NCI-H2196 treated with DMSO at 0.1 percent for 48 hours (cell line): ENCODE measurements at regions not wholly inside any gene's neighbourhood (a gene's known extent, or its start where the extent isn't known, plus 50 kb on each side); places are given as distances from the start of the nearest gene placed in this dataset.

ENCODE experiments used
- DNase-seq: peaks from one replicate; lab custom pipeline; 2025; ENCODE audit not compliant: unreplicated experiment; lab: John Stamatoyannopoulos, UW

- DNase-seq = no peak
These were observed 95.6 kb upstream of the FOXP4 start for GRCh38 chr6:41450581-41450980.

DNA sequence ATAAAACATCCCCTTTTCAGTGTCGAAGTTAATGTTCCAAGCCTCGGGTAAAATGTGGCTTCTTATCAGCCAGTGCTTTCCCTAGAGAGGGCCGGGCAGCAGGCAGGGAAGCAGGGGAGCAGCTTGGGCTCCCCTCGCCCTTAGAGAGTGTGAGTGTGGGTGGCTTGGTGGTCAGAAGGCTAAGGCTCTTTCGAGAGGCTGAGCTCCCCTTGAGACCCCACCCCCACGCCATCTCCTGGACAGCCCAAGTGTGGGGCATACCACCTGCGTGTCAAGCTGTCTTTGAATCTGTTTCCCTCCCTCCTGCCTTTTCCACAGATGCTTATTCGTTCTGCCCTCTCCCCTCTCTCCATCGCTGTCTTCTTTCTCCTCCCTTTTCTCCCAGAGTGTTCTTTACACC lies 95.1 kb upstream of the FOXP4 start:
- DNase-seq = no peak

GRCh38 chr6:41451515-41452163 lies 94.5 kb upstream of the FOXP4 start:
- DNase-seq = no peak

GRCh38 chr6:41452763-41453162 lies 93.4 kb upstream of the FOXP4 start:
- no peak for DNase-seq

DNA sequence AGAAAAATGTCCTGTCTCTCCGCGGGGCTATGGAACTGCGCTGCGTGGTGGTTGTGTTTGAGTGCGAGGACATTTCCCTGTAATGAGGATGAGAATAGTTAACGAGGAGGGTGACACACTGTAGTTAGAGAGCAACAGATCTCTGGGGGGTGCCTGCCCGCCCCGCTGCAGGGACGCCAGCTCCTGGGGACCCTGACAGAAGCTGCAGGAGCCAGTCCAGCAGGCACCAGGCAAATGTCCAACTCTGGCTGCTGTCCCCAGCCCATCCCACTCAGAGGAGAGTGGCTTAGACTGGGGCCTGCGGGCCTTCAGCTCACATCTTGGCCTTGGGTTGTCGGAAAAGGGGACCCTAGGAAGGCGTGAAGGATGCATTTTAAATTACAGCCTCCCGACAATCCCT lies 92.9 kb upstream of the FOXP4 start:
- no peak for DNase-seq

DNA sequence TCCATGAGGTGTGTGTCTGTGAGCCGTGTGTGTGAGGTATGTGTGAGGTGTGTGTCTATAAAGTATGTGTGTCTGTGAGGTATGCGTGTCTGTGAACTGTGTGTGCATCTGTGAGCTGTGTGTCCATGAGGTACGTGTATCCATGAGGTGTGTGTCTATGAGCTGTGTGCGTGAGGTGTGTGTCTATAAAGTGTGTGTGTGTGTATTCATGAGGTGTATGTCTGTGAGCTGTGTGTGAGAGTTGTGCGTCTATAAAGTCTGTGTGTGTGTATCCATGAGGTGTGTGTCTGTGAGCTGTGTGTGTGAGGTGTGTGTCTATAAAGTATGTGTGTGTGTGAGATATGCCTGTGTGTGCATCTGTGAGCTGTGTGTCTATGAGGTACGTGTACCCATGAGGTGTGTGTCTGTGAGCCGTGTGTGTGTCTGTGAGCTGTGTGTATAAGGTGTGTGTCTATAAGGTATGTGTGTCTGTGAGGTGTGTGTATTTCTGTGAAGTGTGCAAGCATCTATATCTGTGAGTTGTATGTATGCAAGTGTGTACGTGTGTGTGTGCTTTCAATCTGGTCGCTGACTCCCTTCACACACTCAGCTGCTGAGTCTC lies 91.9 kb upstream of the FOXP4 start:
- no peak for DNase-seq

- DNase-seq = no peak
These were observed 90.8 kb upstream of the FOXP4 start for GRCh38 chr6:41455410-41455809.

DNA sequence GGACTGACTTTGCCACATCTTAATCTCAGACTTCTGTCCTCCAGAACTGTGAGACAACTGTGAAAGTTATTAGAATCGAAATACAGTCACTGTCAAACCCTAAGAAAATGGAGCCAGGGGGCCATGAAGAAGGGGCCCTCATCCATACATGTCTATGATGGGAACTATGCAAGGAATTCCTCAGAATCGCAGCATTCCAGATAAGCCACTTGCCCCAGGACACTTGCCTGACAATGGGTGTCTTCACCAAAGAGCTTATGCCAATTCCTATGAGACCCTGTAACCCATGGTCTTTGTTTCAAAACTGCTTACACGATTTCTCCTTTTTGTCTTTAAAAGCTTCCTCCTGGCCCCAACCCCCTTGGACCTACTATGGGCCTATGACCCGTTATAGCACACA lies 90.4 kb upstream of the FOXP4 start:
- DNase-seq = no peak

GRCh38 chr6:41457303-41457670 lies 88.9 kb upstream of the FOXP4 start:
- no peak for DNase-seq

GRCh38 chr6:41459738-41460137 lies 86.4 kb upstream of the FOXP4 start:
- no peak for DNase-seq

DNA sequence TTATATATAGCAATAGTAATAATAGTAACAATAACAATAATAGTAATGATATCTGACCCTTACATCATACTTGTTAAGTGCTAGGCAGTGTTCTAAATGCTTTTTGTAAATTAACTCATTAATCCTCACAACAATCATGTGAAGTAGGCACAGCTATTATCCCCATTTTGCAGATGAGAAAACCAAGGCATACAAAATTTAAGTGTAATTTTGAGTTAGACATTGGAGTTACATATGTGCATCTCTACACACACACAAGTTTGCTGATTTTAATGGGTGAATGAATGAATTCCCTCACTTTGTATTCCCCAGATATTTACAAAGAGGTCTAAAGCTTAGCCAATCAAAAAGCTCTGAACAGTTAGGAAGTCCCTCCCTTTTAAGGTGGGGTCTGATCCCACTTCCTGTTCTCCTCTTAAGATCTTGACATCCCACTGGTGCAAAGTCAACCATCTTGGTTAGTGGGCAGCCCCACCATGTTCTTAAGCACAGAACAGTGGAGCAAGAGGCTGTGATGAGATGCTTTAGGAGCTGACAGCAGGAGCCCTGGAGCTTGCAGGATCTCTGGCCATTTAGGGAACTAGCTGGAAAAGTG lies 85.3 kb upstream of the FOXP4 start:
- DNase-seq = no peak

DNA sequence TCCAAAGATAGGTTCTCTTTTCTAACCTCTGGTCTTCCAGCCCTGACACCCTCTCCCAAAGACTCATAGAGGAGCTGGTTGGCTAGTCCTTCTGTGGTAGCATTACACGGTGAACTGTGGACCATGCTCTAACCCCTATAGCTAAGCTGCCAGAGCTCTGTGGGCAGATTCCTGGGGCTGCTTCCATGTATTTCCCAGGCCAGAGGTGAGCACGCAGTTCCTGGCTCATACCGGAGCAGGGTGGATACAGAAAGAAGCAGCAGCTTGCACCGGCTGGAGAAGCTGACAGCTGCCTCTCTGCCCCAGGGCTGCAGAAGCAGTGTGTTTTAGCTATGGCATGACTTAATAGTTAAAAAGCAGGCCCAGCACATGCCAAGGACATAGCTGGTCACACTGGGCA lies 84.1 kb upstream of the FOXP4 start:
- no peak for DNase-seq

DNA sequence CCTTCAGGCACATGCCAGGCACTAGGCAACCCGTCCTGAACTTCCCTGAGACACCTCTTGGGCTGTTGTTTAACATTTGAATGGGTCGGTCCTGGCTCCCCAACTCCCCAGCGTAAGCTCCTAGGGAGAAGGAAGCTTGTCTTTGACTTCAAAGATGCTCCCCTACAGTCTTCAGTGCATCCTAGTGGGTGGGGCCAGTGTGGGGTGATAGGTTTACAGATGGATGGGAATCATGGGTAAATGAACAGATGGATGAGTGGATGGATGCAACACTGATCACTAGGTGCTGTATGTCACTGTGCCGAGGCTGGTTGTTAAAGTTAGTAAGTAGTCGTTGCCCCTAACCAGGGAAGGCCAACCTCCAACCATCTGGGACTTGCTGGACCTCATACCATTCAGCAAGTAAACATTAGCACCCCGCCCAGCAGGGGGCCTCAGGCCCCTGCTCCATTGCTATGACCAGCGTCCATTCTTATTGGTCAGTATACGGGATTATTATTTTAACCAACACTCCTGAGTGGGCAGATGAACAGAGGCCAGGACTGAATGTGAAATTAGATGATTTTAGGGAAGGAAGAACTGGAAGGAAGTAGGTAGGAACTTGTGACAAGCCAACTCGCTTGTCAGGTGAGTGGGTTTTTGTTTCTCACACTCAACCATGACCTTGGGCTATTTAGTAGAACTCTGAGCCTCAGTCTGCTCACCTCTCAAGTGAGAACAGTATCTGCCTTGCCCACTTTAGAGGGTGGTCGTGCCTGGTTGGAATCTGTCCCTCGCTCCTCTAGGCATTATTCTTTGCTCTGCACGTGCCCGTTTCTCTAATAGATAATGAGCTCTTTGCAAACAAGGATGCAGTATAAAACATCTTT lies 82.9 kb upstream of the FOXP4 start:
- DNase-seq = no peak

DNA sequence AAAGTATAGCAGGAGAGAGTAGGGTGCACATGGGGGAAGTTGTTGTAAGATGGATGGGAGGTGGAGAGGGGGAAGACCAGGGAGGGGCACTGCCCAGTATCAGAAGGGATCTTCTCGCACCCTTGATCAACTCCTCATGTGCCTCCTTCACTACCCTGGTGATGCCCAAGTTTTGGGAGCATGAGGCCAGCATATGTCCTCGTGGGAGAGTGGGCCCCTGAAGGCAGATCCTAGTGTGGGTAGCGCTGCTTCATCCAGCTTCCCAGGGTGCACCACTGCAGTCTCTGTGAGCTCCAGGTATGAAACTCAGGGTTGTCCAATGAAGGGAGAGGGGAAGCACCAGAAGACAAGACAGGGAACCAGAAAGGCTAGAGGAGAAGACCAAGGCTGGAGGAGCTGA lies 82.2 kb upstream of the FOXP4 start:
- DNase-seq = no peak

GRCh38 chr6:41464481-41464880 lies 81.7 kb upstream of the FOXP4 start:
- no peak for DNase-seq

GRCh38 chr6:41466437-41466990 lies 79.7 kb upstream of the FOXP4 start:
- no peak for DNase-seq

GRCh38 chr6:41467061-41467460 lies 79.1 kb upstream of the FOXP4 start:
- DNase-seq = no peak

DNA sequence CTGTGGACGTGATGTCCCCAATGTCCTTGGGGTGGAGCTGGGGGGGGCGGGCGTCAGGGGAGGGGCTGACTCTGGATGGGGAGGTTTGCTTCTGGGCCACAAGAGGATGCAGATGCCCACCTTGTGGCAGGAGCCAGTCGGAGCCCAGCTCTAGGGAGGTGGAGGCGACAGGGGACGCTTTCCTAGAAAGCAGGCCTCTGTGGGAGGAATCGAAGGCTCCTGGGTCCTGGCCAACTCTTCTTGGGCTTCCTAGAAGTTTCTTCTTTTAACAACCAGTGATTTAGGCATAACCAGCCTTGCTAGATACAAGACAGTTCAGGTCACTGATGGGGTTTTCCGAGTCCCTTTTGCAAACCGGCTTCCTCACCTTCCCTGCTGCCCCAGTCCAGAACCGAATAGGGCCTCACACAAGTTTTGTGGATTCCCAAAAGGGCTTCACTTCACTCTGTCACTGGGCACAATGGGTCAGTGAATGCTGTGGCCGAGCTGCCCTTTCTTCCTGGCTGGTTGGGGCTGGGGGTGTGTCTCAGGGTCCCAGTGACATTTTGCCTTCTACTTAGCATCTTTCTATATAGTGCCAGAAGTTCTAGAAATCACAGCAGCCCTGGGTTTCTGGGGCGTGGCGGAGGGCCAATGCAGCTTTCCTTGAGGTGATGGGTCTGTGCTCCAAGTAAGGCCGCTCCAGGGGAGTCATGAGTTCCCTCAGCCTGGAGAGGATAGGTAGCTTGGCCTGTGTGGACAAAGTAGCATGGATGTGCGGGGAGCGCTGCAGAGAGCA lies 78.4 kb upstream of the FOXP4 start:
- DNase-seq = no peak

GRCh38 chr6:41469156-41470028 lies 76.8 kb upstream of the FOXP4 start:
- no peak for DNase-seq

DNA sequence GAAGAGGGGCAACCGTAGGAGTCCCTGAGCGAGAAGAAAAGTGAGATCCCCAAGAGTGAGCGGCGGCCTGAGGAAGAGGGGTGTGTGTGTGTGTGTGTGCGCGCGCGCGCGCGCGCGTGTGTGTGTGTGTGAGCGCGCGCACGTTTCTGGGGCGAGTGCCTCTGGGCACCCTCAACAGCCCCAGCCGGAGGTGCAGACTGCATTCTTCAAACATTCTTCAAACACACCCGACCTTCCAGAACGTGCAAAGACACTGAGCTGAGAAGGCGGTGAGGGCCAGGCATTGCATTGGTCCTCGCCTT lies 76.2 kb upstream of the FOXP4 start:
- no peak for DNase-seq
